Neural cell (in vitro differentiated cells): ENCODE measurements at regions not wholly inside any gene's neighbourhood (a gene's known extent, or its start where the extent isn't known, plus 50 kb on each side); places are given as distances from the start of the nearest gene placed in this dataset.

Experiments
- CTCF ChIP-seq: fragments of 450-650 bp; IDR thresholded peaks from 2 replicates; pipeline ENCODE4 v1.5.1; 2014; ENCODE audit warnings: antibody characterized with exemption, mild to moderate bottlenecking, moderate library complexity; ENCODE audit not compliant: poor library complexity, severe bottlenecking
- EP300 ChIP-seq: fragments of 450-650 bp; conservative IDR thresholded peaks from 2 replicates; pipeline ENCODE4 v1.6.1; 2014; ENCODE audit warnings: antibody characterized with exemption, mild to moderate bottlenecking, moderate library complexity; ENCODE audit not compliant: poor library complexity, severe bottlenecking
- EZH2 ChIP-seq: fragments of 200-600, 300-800 bp; shearing (Covaris generic), sonication (generic); IDR thresholded peaks from 2 replicates; pipeline ENCODE4 v1.6.1; 2014; ENCODE audit warnings: antibody characterized with exemption, low read length, borderline replicate concordance, mild to moderate bottlenecking; ENCODE audit not compliant: insufficient read depth, poor library complexity, severe bottlenecking
- POLR2AphosphoS5 ChIP-seq: IDR thresholded peaks from 2 replicates; pipeline ENCODE4 v1.6.1; 2012
- SMC3 ChIP-seq: fragments of 450-650 bp; conservative IDR thresholded peaks from 2 replicates; pipeline ENCODE4 v1.6.1; 2014; ENCODE audit warnings: antibody characterized with exemption, mild to moderate bottlenecking, moderate library complexity; ENCODE audit not compliant: poor library complexity
- TAF1 ChIP-seq: IDR thresholded peaks from 2 replicates; pipeline ENCODE4 v1.6.1; 2012; ENCODE audit warnings: low read depth

- TF ChIP-seq CTCF (no peak), EZH2 (no peak), EP300 (no peak), TAF1 (no peak), SMC3 (no peak), POLR2AphosphoS5 (no peak)
Measured at GRCh38 chr1:184806296-184806721, 51.7 kb upstream of the EDEM3 start.
